Medulla oblongata (tissue), 1 donor: ENCODE measurements at regions not wholly inside any gene's neighbourhood (a gene's known extent, or its start where the extent isn't known, plus 50 kb on each side); places are given as distances from the start of the nearest gene placed in this dataset.

Experiments
- DNase-seq: peaks from one replicate; pipeline ENCODE4 v3.0.0-alpha.2; 2015; ENCODE audit errors: extremely low spot score

- DNase-seq = no peak
These were observed 135.6 kb downstream of the RFLNA start for GRCh38 chr12:124430491-124430890.

- DNase-seq = no peak
These were observed 134.6 kb downstream of the RFLNA start for GRCh38 chr12:124429535-124429934.

- no peak for DNase-seq
These were observed 133.9 kb downstream of the RFLNA start for GRCh38 chr12:124428792-124429281.

GRCh38 chr12:124428136-124428791, 133.4 kb downstream of the RFLNA start:
- no peak for DNase-seq

GRCh38 chr12:124426594-124427555, 132.0 kb downstream of the RFLNA start:
- no peak for DNase-seq

GRCh38 chr12:124425667-124426066, 130.8 kb downstream of the RFLNA start:
- no peak for DNase-seq

- no peak for DNase-seq
These were observed 129.6 kb downstream of the RFLNA start for GRCh38 chr12:124424516-124424905.

GRCh38 chr12:124423761-124424515, 129.0 kb downstream of the RFLNA start:
- DNase-seq = no peak

GRCh38 chr12:124422570-124423523, 128.0 kb downstream of the RFLNA start:
- peak; percentile 83 for DNase-seq

GRCh38 chr12:124422142-124422569, 127.3 kb downstream of the RFLNA start:
- DNase-seq = no peak

- DNase-seq = peak; percentile 63
These were observed 126.2 kb downstream of the RFLNA start for GRCh38 chr12:124420996-124421674.

GRCh38 chr12:124420041-124420995, 125.4 kb downstream of the RFLNA start:
- DNase-seq = no peak

- DNase-seq = no peak
These were observed 124.6 kb downstream of the RFLNA start for GRCh38 chr12:124419292-124420040.

- no peak for DNase-seq
These were observed 123.9 kb downstream of the RFLNA start for GRCh38 chr12:124418791-124419190.

GRCh38 chr12:124418156-124418555, 123.3 kb downstream of the RFLNA start:
- DNase-seq = no peak

GRCh38 chr12:124416516-124417395, 121.9 kb downstream of the RFLNA start:
- no peak for DNase-seq

GRCh38 chr12:124415064-124415463, 120.2 kb downstream of the RFLNA start:
- DNase-seq = no peak
